Panc1 (cell line): ENCODE measurements at regions not wholly inside any gene's neighbourhood (a gene's known extent, or its start where the extent isn't known, plus 50 kb on each side); places are given as distances from the start of the nearest gene placed in this dataset.

Experiments
- ATAC-seq: fragments of 200-7000 bp; cut with Tn5 transposase; 2 replicates; pipeline ENCODE4 v1.9.1; 2020; ENCODE audit warnings: mild to moderate bottlenecking, moderate library complexity
- BruUV-seq: library from RNA; stranded (reverse); fragments of 400-500 nt; replicated peaks from 2 replicates; lab custom pipeline; 2021; lab: Mats Ljungman, UMichigan
- CTCF ChIA-PET: fragments of 300-600 bp; sonication (Branson Sonifier 250); formaldehyde crosslinking; loops from one replicate; lab custom pipeline; 2022; ENCODE audit warnings: antibody characterized with exemption; lab: Charles Lee
- POLR2A ChIA-PET: fragments of 300-600 bp; sonication (Branson Sonifier 250); formaldehyde crosslinking; loops from one replicate; lab custom pipeline; 2022; ENCODE audit warnings: antibody characterized with exemption; lab: Charles Lee
- DNase-seq: peaks from one replicate; pipeline ENCODE4 v3.0.0-alpha.2; 2010; ENCODE audit warnings: low read depth, low spot score
- H3K27ac ChIP-seq: 2 replicates; pipeline ENCODE4 v1.5.1; 2011; ENCODE audit warnings: mild to moderate bottlenecking, low read length, inconsistent platforms
- H3K27me3 ChIP-seq: fragments of 200-500 bp; sonication (Bioruptor generic); 2 replicates; pipeline ENCODE4 v1.6.0; 2014; ENCODE audit warnings: low read length, inconsistent platforms; ENCODE audit not compliant: control insufficient read depth, insufficient read depth
- H3K36me3 ChIP-seq: fragments of 200-500 bp; sonication (Bioruptor generic); 2 replicates; pipeline ENCODE4 v1.5.1; 2014; ENCODE audit warnings: inconsistent platforms, mild to moderate bottlenecking, low read length, moderate library complexity; ENCODE audit not compliant: control insufficient read depth, insufficient read depth
- H3K4me1 ChIP-seq: 2 replicates; pipeline ENCODE4 v1.5.1; 2011; ENCODE audit warnings: inconsistent platforms, mild to moderate bottlenecking, low read length, moderate library complexity; ENCODE audit not compliant: control insufficient read depth, insufficient read depth
- H3K4me3 ChIP-seq, 2 experiments: 2 replicates each; pipeline ENCODE4 v1.5.1; 2011 to 2012; ENCODE audit warnings: low read depth in 2 of 2, low read length in 2 of 2, mild to moderate bottlenecking in 2 of 2, inconsistent platforms in 1 of 2, moderate library complexity in 1 of 2
- H3K9me3 ChIP-seq: fragments of 200-500 bp; sonication (Bioruptor generic); 2 replicates; pipeline ENCODE4 v1.5.1; 2014; ENCODE audit warnings: low read depth, mild to moderate bottlenecking, inconsistent platforms, low read length, moderate library complexity; ENCODE audit not compliant: control insufficient read depth, insufficient read depth
- POLR2AphosphoS5 ChIP-seq: IDR thresholded peaks from 2 replicates; pipeline ENCODE4 v1.6.1; 2012; ENCODE audit warnings: mild to moderate bottlenecking, low read depth, low read length, moderate library complexity
- SIN3A ChIP-seq: IDR thresholded peaks from 2 replicates; pipeline ENCODE4 v1.6.1; 2012; ENCODE audit warnings: low read depth, mild to moderate bottlenecking, low read length, moderate library complexity, borderline replicate concordance; ENCODE audit not compliant: insufficient read depth
- TCF7L2 ChIP-seq: IDR thresholded peaks from 2 replicates; pipeline ENCODE4 v1.6.1; 2011; ENCODE audit warnings: mild to moderate bottlenecking, low read depth, low read length, inconsistent platforms
- in situ Hi-C: cut with HindIII; loops from 2 replicates; pipeline ENCODE4 v1.10.0; 2016; ENCODE audit warnings: low sequenced_read_pairs, low pct_unique_long_range_greater_than_20kb
- intact Hi-C: fragments of 100-400 bp; cut with micrococcal nuclease; formaldehyde crosslinking; loops from one replicate; pipeline ENCODE4 v1.10.0; 2022; ENCODE audit not compliant: unreplicated experiment
- TF ChIP-seq, protein P1 (sequence below): fragments of 450-650 bp; IDR thresholded peaks from 2 replicates; pipeline ENCODE4 v1.5.1; 2017; ENCODE audit warnings: mild to moderate bottlenecking
- TF ChIP-seq, protein P2 (sequence below), 2 experiments: IDR thresholded peaks; 2 replicates each; pipeline ENCODE4 v1.6.1; 2011 to 2012; ENCODE audit warnings: low read depth in 2 of 2, control low read depth in 1 of 2, low read length in 1 of 2, mild to moderate bottlenecking in 1 of 2, moderate library complexity in 1 of 2; ENCODE audit not compliant: insufficient read depth in 1 of 2

DNA sequence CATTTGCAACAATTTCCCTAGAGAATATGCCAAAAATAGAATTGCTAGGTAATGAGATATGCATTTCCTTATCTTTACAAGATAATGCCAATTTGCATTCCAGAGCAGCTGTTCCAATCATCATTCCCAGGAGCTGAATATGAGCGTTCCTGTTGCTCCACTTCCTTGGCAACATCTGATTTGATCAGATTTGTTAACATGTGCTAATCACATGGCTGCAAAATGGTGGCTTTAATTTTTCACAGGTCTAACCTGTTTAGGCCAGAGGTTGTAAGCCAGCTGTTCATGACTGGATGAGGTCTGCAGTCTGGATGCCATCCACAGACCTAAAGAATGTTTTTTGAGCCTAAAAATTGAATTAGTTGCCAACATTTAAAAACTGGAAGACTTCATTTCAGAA lies 220.7 kb upstream of the IL12B start:
- ChIA-PET CTCF (no interaction called here), POLR2A (no interaction called here)
- no peak for DNase-seq
- no peaks in the 10 kb centered on the region for H3K36me3 ChIP-seq
- H3K4me1 ChIP-seq = no peaks in the 10 kb centered on the region
- ATAC-seq = no peak
- intact Hi-C loops = no loop called here
- in situ Hi-C loops = no loop called here
- TF ChIP-seq SIN3A (no peak), TCF7L2 (no peak), POLR2AphosphoS5 (no peak)
- TF ChIP-seq, protein P1, sequence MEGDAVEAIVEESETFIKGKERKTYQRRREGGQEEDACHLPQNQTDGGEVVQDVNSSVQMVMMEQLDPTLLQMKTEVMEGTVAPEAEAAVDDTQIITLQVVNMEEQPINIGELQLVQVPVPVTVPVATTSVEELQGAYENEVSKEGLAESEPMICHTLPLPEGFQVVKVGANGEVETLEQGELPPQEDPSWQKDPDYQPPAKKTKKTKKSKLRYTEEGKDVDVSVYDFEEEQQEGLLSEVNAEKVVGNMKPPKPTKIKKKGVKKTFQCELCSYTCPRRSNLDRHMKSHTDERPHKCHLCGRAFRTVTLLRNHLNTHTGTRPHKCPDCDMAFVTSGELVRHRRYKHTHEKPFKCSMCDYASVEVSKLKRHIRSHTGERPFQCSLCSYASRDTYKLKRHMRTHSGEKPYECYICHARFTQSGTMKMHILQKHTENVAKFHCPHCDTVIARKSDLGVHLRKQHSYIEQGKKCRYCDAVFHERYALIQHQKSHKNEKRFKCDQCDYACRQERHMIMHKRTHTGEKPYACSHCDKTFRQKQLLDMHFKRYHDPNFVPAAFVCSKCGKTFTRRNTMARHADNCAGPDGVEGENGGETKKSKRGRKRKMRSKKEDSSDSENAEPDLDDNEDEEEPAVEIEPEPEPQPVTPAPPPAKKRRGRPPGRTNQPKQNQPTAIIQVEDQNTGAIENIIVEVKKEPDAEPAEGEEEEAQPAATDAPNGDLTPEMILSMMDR = no peak
- TF ChIP-seq, protein P2, sequence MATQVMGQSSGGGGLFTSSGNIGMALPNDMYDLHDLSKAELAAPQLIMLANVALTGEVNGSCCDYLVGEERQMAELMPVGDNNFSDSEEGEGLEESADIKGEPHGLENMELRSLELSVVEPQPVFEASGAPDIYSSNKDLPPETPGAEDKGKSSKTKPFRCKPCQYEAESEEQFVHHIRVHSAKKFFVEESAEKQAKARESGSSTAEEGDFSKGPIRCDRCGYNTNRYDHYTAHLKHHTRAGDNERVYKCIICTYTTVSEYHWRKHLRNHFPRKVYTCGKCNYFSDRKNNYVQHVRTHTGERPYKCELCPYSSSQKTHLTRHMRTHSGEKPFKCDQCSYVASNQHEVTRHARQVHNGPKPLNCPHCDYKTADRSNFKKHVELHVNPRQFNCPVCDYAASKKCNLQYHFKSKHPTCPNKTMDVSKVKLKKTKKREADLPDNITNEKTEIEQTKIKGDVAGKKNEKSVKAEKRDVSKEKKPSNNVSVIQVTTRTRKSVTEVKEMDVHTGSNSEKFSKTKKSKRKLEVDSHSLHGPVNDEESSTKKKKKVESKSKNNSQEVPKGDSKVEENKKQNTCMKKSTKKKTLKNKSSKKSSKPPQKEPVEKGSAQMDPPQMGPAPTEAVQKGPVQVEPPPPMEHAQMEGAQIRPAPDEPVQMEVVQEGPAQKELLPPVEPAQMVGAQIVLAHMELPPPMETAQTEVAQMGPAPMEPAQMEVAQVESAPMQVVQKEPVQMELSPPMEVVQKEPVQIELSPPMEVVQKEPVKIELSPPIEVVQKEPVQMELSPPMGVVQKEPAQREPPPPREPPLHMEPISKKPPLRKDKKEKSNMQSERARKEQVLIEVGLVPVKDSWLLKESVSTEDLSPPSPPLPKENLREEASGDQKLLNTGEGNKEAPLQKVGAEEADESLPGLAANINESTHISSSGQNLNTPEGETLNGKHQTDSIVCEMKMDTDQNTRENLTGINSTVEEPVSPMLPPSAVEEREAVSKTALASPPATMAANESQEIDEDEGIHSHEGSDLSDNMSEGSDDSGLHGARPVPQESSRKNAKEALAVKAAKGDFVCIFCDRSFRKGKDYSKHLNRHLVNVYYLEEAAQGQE (IDR thresholded peaks at IDR 0.05; ENCODE audit: insufficient read depth in 1 of 2, low read depth in 2 of 2, low read length in 1 of 2) = no peak
- H3K27me3 ChIP-seq = no peaks in the 10 kb centered on the region
- no peak overlapping the region for H3K27ac ChIP-seq
- BruUV-seq = no TSS peak
- H3K9me3 ChIP-seq = peaks cover 5% of the 10 kb centered on the region; the same call in 1 of the 2 replicates
- H3K4me3 ChIP-seq = no peak overlapping the region

DNA sequence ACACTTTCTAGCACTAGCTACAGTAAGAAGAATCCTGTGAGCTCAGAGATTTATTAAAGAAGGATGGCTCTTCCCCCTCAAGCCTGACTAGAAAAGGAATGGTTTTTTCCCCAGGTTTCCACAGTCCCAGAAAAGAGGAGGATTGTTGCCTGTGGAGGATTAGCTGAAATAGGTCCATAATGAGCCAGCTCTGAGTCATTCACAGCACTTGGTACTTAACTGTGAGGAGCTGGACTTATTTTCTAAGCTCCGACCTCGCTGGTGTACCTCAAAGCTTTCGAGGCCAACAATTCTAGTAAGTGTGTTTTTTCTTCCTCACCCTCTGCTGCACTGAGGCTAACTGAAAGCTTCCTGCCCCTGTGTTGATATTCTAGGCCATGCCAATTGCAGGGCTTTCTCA lies 222.5 kb upstream of the IL12B start:
- H3K36me3 ChIP-seq = no peaks in the 10 kb centered on the region
- ChIA-PET CTCF (no interaction called here), POLR2A (no interaction called here)
- ATAC-seq (no peak), DNase-seq (no peak)
- no peak overlapping the region for H3K4me3 ChIP-seq
- no peak for TF ChIP-seq SIN3A
- TF ChIP-seq, protein P1 = no peak
- TF ChIP-seq POLR2AphosphoS5 = no peak
- TF ChIP-seq, protein P2 (IDR thresholded peaks at IDR 0.05; ENCODE audit: insufficient read depth in 1 of 2, low read depth in 2 of 2, low read length in 1 of 2) = no peak
- TF ChIP-seq TCF7L2 = no peak
- no peak overlapping the region for H3K27ac ChIP-seq
- intact Hi-C loops = no loop called here
- peaks cover 2% of the 10 kb centered on the region; the same call in 1 of the 2 replicates for H3K9me3 ChIP-seq
- in situ Hi-C loops = no loop called here
- H3K27me3 ChIP-seq = no peaks in the 10 kb centered on the region
- H3K4me1 ChIP-seq = no peaks in the 10 kb centered on the region
- BruUV-seq = no TSS peak
